Fibroblast of mammary gland (primary cell): ENCODE measurements at regions not wholly inside any gene's neighbourhood (a gene's known extent, or its start where the extent isn't known, plus 50 kb on each side); places are given as distances from the start of the nearest gene placed in this dataset.
A peak's percentile ranks its signal among the peaks of the same experiment; 100 is the strongest.

Experiments
- DNase-seq: peaks from one replicate; pipeline ENCODE4 v3.0.0-alpha.2; 2010; ENCODE audit warnings: low read depth
- H3K4me3 ChIP-seq: 2 replicates; pipeline ENCODE4 v1.5.1; 2011; ENCODE audit warnings: low read depth, mild to moderate bottlenecking, low read length, moderate library complexity; ENCODE audit not compliant: control insufficient read depth
- TF ChIP-seq, protein P1 (sequence below): conservative IDR thresholded peaks from 2 replicates; pipeline ENCODE4 v1.5.1; 2011; ENCODE audit warnings: low read depth, low read length, inconsistent platforms; ENCODE audit not compliant: control insufficient read depth, insufficient read depth

DNA sequence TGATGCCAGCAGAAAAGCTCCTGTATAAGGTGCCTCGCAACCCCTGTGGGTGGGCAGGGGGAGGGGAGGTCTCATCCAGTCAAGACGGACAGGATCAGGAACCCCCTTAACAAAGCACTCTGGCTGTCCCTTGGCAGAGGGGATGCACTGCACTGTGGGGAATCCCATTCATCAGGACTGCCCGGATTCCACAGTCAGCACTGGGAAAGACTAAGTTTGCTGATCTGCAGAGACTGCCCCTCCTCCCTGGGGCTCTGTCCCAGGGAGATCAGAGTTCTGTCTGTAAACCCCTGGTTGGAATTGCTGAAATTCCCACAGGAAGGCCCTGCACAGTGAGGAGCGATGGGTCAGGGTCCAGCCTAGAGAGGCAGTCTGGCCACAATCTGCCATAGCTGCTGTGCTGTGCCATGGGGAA, 149.5 kb upstream of the RBBP8 start:
- H3K4me3 ChIP-seq = no peak overlapping the region
- TF ChIP-seq, protein P1, sequence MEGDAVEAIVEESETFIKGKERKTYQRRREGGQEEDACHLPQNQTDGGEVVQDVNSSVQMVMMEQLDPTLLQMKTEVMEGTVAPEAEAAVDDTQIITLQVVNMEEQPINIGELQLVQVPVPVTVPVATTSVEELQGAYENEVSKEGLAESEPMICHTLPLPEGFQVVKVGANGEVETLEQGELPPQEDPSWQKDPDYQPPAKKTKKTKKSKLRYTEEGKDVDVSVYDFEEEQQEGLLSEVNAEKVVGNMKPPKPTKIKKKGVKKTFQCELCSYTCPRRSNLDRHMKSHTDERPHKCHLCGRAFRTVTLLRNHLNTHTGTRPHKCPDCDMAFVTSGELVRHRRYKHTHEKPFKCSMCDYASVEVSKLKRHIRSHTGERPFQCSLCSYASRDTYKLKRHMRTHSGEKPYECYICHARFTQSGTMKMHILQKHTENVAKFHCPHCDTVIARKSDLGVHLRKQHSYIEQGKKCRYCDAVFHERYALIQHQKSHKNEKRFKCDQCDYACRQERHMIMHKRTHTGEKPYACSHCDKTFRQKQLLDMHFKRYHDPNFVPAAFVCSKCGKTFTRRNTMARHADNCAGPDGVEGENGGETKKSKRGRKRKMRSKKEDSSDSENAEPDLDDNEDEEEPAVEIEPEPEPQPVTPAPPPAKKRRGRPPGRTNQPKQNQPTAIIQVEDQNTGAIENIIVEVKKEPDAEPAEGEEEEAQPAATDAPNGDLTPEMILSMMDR = no peak
- no peak for DNase-seq

DNA sequence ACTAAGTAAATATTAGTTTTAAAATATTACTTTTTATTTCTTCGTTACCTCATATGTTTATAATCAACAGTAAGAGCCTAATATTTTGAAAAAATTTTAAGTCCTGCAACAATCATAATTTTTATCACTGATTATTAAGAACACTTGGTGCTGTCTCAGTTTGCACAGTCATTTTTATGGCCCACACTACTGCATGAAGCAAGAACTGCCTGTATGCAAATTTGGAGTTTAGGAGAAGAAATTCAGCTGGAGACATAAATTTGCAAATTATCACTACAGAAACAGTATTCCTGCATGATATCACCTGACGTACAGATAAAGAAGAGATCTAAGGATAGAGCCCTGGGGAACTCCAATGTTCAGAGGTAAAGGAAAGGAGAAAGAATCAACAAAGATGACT, 144.1 kb upstream of the RBBP8 start:
- H3K4me3 ChIP-seq = no peak overlapping the region
- DNase-seq = no peak
- TF ChIP-seq, protein P1 = no peak

DNA sequence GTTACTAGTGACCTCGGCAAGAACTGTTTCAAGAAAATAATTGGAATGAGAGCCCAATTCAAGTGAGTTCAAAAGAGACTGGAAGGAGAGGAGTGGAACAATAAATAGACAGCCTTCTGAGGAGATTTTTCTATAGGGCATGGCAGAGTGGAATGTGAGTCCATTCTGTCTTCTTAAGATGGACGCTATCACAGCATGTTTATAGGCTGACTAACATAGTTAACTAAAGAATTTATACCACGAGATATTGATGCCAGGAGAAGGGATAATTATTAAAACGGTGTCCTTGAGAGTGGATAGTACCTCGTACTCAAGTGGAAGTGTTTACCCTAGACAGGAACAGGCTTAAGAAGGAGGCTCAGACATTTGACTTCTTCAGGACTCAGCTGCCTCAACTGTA, 143.5 kb upstream of the RBBP8 start:
- DNase-seq = no peak
- H3K4me3 ChIP-seq = no peak overlapping the region
- TF ChIP-seq, protein P1 = no peak

DNA sequence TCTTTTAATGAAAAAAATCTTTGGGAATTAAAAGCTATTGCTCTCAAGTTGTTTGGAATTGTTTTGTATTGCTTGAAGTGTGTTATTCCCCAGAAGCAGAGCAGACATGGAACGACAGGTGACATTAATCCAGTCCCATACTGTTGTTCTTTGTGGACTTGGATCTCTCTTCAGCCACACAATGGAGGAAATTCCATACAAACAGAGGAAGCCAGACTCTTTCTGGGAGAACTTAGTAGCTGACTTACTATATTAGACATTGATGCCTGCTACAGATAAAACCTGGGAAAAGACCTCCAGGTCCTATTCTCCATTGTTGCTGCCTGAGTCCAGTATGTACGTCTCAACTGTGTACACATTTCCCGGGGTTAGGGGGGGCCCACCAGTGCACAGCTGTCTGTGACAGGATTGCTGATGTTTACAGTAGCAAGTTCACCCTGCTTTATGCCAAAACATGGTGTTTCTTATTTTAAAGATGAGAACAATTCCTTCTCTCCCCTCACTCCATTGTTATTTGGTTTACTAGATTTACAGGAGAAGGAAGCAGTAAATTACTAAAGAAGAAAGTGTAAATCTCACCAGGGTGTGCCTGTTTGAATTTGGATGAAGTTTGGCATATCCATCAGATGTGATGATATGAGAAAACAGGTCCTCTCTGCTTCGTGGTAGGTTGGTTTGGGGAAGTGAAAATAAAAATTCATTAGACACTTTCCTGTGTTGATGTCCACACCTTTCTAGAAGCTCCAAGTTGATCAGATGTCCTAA, 142.4 kb upstream of the RBBP8 start:
- TF ChIP-seq, protein P1 = no peak
- H3K4me3 ChIP-seq = no peak overlapping the region
- no peak for DNase-seq

DNA sequence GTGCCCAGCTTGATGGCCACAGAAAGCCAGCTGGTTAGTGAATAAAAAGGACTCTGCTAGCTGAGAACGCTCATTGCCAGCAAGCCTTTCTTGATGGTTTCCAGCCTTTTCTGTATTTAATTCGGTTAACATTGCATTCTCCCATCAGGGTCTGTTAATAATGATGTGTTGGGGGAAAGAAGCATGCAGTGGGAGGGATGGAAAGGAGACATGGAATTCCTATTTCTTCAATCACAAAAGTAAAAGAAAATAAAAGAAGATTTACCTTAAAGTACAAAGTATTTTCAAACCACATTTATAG, 141.9 kb upstream of the RBBP8 start:
- DNase-seq = no peak
- no peak overlapping the region for H3K4me3 ChIP-seq
- TF ChIP-seq, protein P1 = no peak

DNA sequence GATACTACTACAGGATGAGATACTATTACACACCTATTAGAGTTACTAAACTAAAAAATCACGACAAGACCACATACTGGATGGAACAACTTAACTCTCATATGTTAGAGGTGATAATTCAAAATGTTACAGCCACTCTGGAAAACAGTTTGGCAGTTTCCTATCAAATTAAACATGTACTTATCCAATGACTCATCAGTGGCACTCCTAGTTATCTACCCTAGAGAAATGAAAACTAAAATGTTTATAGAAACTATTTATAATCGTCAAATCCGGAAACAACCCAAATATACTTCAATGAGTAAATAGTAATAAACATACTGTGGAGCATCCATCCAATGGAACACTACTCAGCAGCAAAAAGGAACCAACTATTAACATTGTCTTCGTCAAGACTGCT, 137.0 kb upstream of the RBBP8 start:
- no peak overlapping the region for H3K4me3 ChIP-seq
- no peak for DNase-seq
- TF ChIP-seq, protein P1 = no peak

DNA sequence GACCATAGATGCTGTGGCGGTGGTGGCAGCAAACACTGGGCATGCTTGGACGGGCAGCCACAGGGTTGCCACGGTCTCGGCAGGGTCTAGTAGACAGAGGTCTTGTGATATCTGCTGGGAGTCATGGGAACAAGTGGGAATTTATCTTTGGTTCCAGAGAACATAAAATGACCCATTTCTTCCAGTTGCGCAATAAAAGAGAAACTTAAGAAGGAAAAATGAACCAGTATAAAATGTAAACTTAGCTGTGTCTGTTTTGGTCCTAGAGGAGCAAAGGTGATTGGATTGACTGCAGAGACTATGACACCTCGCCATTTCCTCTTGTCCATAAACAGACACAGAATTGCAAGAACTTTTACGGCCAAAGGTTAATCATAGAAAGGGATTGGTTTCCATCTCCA, 132.6 kb upstream of the RBBP8 start:
- TF ChIP-seq, protein P1 = no peak
- H3K4me3 ChIP-seq = no peak overlapping the region
- peak; percentile 68 for DNase-seq
